H1 (cell line): ENCODE measurements at regions not wholly inside any gene's neighbourhood (a gene's known extent, or its start where the extent isn't known, plus 50 kb on each side); places are given as distances from the start of the nearest gene placed in this dataset.

Experiments
- CTCF ChIP-seq, 3 experiments: IDR thresholded peaks; 1 replicate in 2 of 3; 2 replicates in 1 of 3; pipeline versions ENCODE4 v1.5.1 to v1.6.1; 2011; ENCODE audit warnings: low read length in 3 of 3, mild to moderate bottlenecking in 3 of 3, inconsistent platforms in 2 of 3, low read depth in 1 of 3, moderate library complexity in 1 of 3; ENCODE audit not compliant: insufficient read depth in 1 of 3; ENCODE audit errors: control extremely low read depth in 1 of 3
- EZH2 ChIP-seq: fragments of 200-600 bp; sonication (generic); IDR thresholded peaks from 2 replicates; pipeline ENCODE4 v1.7.1; 2012; ENCODE audit warnings: low read depth, mild to moderate bottlenecking, moderate library complexity, low read length, inconsistent platforms; ENCODE audit not compliant: severe bottlenecking
- JUND ChIP-seq: IDR thresholded peaks from 2 replicates; pipeline ENCODE4 v1.6.1; 2011; ENCODE audit warnings: mild to moderate bottlenecking, improper control_type of control experiment, low read length
- POLR2A ChIP-seq, 2 experiments: IDR thresholded peaks; 1 replicate in 1 of 2; 2 replicates in 1 of 2; pipeline ENCODE4 v1.6.1; 2011; ENCODE audit warnings: low read depth in 2 of 2, low read length in 2 of 2, mild to moderate bottlenecking in 2 of 2; ENCODE audit errors: control extremely low read depth in 1 of 2
- POLR2AphosphoS5 ChIP-seq: IDR thresholded peaks from 2 replicates; pipeline ENCODE4 v1.6.1; 2011; ENCODE audit warnings: low read depth, low read length
- SIX5 ChIP-seq: IDR thresholded peaks from 2 replicates; pipeline ENCODE4 v1.6.1; 2011; ENCODE audit warnings: mild to moderate bottlenecking, low read depth, low read length
- YY1 ChIP-seq: IDR thresholded peaks from 2 replicates; pipeline ENCODE4 v1.6.1; 2011; ENCODE audit warnings: low read depth, mild to moderate bottlenecking, low read length
- TF ChIP-seq, protein P1 (sequence below): IDR thresholded peaks from 2 replicates; pipeline ENCODE4 v1.6.1; 2012; ENCODE audit warnings: inconsistent platforms
- TF ChIP-seq, protein P2 (sequence below): IDR thresholded peaks from 2 replicates; pipeline ENCODE4 v1.6.1; 2011; ENCODE audit warnings: low read length, improper control_type of control experiment

- TF ChIP-seq, protein P1, sequence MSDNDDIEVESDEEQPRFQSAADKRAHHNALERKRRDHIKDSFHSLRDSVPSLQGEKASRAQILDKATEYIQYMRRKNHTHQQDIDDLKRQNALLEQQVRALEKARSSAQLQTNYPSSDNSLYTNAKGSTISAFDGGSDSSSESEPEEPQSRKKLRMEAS, result no peak
- no peak for TF ChIP-seq JUND
- no peak for TF ChIP-seq POLR2A (IDR thresholded peaks at IDR 0.05; ENCODE audit: control extremely low read depth in 1 of 2, low read depth in 2 of 2, low read length in 2 of 2)
- TF ChIP-seq CTCF (IDR thresholded peaks at IDR 0.05; ENCODE audit: control extremely low read depth in 1 of 3, insufficient read depth in 1 of 3, low read depth in 1 of 3, low read length in 3 of 3), result no peak
- TF ChIP-seq SIX5, result no peak
- TF ChIP-seq YY1, result no peak
- TF ChIP-seq EZH2, result no peak
- TF ChIP-seq POLR2AphosphoS5, result no peak
- TF ChIP-seq, protein P2, sequence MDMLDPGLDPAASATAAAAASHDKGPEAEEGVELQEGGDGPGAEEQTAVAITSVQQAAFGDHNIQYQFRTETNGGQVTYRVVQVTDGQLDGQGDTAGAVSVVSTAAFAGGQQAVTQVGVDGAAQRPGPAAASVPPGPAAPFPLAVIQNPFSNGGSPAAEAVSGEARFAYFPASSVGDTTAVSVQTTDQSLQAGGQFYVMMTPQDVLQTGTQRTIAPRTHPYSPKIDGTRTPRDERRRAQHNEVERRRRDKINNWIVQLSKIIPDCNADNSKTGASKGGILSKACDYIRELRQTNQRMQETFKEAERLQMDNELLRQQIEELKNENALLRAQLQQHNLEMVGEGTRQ, result no peak
Observed at GRCh38 chr2:67008155-67008554, 389.0 kb upstream of the ETAA1 start.
